GM12878 (cell line): ENCODE measurements at regions not wholly inside any gene's neighbourhood (a gene's known extent, or its start where the extent isn't known, plus 50 kb on each side); places are given as distances from the start of the nearest gene placed in this dataset.

Source experiments
- ATF2 ChIP-seq: IDR thresholded peaks from 2 replicates; pipeline ENCODE4 v1.6.1; 2012; ENCODE audit warnings: low read length, inconsistent platforms
- CBX3 ChIP-seq: fragments of 200-600 bp; sonication (generic); IDR thresholded peaks from 2 replicates; pipeline ENCODE4 v1.6.1; 2016; ENCODE audit warnings: low read depth, borderline replicate concordance
- CHD4 ChIP-seq: fragments of 200-600 bp; sonication (generic); IDR thresholded peaks from 2 replicates; pipeline ENCODE4 v1.6.1; 2016; ENCODE audit warnings: mild to moderate bottlenecking
- CREB1 ChIP-seq: IDR thresholded peaks from 2 replicates; pipeline ENCODE4 v1.6.1; 2012; ENCODE audit warnings: low read depth, mild to moderate bottlenecking, inconsistent platforms
- ETV6 ChIP-seq, 2 experiments: fragments of 450-650 bp in 1 of 2; IDR thresholded peaks in 1 of 2; conservative IDR thresholded peaks in 1 of 2; 2 replicates each; pipeline ENCODE4 v1.6.1; 2014; ENCODE audit warnings: antibody characterized with exemption in 1 of 2, borderline replicate concordance in 1 of 2, low read depth in 1 of 2, mild to moderate bottlenecking in 1 of 2, moderate library complexity in 1 of 2
- EZH2 ChIP-seq: IDR thresholded peaks from 2 replicates; pipeline ENCODE4 v1.6.1; 2012; ENCODE audit warnings: low read depth, mild to moderate bottlenecking, control low read depth, inconsistent platforms, low read length, borderline replicate concordance; ENCODE audit not compliant: control insufficient read depth
- SREBF1 ChIP-seq: IDR thresholded peaks from 2 replicates; pipeline ENCODE4 v1.6.1; 2012; ENCODE audit warnings: mild to moderate bottlenecking, low read length
- YBX1 ChIP-seq: fragments of 450-650 bp; IDR thresholded peaks from 2 replicates; pipeline ENCODE4 v1.6.1; 2016; ENCODE audit warnings: antibody characterized with exemption
- YY1 ChIP-seq: IDR thresholded peaks from 2 replicates; pipeline ENCODE4 v1.6.1; 2011; ENCODE audit warnings: low read depth, mild to moderate bottlenecking, low read length
- TF ChIP-seq, protein P1 (sequence below): fragments of 450-650 bp; IDR thresholded peaks from 2 replicates; pipeline ENCODE4 v1.6.1; 2016; ENCODE audit warnings: mild to moderate bottlenecking, moderate library complexity, borderline replicate concordance
- TF ChIP-seq, protein P2 (sequence below): fragments of 450-650 bp; IDR thresholded peaks from 2 replicates; pipeline ENCODE4 v1.6.1; 2017; ENCODE audit warnings: mild to moderate bottlenecking, low read depth, inconsistent platforms; ENCODE audit not compliant: poor library complexity, severe bottlenecking

DNA sequence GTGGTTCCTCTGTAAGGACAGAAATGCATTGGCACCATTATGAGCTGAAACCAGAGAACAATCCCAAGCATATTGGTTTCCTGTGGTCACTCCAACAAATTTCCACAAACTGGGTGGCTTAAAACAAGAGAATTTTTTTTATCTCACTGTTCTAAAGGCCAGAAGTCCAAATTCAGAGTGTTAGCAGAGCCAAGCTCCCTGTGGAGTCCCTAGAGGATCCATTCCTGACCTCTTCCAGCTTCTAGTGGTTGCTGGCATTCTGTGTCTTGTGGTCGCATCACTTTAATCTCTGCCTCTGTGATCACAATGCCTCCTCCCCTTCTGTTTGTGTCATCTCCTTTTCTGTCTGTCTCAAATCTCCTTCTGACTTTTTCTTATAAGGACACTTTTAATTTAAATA is 380.3 kb downstream of the NYAP2 start (continued):
- TF ChIP-seq EZH2 (no peak), YY1 (no peak), CBX3 (no peak), ETV6 (conservative IDR thresholded peaks at IDR 0.05 in 1 of 2, IDR thresholded peaks at IDR 0.05 in 1 of 2; ENCODE audit: borderline replicate concordance in 1 of 2, low read depth in 1 of 2) (no peak), ATF2 (no peak), SREBF1 (no peak), YBX1 (no peak), CREB1 (no peak), CHD4 (no peak)
- TF ChIP-seq, protein P1, sequence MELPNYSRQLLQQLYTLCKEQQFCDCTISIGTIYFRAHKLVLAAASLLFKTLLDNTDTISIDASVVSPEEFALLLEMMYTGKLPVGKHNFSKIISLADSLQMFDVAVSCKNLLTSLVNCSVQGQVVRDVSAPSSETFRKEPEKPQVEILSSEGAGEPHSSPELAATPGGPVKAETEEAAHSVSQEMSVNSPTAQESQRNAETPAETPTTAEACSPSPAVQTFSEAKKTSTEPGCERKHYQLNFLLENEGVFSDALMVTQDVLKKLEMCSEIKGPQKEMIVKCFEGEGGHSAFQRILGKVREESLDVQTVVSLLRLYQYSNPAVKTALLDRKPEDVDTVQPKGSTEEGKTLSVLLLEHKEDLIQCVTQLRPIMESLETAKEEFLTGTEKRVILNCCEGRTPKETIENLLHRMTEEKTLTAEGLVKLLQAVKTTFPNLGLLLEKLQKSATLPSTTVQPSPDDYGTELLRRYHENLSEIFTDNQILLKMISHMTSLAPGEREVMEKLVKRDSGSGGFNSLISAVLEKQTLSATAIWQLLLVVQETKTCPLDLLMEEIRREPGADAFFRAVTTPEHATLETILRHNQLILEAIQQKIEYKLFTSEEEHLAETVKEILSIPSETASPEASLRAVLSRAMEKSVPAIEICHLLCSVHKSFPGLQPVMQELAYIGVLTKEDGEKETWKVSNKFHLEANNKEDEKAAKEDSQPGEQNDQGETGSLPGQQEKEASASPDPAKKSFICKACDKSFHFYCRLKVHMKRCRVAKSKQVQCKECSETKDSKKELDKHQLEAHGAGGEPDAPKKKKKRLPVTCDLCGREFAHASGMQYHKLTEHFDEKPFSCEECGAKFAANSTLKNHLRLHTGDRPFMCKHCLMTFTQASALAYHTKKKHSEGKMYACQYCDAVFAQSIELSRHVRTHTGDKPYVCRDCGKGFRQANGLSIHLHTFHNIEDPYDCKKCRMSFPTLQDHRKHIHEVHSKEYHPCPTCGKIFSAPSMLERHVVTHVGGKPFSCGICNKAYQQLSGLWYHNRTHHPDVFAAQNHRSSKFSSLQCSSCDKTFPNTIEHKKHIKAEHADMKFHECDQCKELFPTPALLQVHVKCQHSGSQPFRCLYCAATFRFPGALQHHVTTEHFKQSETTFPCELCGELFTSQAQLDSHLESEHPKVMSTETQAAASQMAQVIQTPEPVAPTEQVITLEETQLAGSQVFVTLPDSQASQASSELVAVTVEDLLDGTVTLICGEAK = no peak
- TF ChIP-seq, protein P2, sequence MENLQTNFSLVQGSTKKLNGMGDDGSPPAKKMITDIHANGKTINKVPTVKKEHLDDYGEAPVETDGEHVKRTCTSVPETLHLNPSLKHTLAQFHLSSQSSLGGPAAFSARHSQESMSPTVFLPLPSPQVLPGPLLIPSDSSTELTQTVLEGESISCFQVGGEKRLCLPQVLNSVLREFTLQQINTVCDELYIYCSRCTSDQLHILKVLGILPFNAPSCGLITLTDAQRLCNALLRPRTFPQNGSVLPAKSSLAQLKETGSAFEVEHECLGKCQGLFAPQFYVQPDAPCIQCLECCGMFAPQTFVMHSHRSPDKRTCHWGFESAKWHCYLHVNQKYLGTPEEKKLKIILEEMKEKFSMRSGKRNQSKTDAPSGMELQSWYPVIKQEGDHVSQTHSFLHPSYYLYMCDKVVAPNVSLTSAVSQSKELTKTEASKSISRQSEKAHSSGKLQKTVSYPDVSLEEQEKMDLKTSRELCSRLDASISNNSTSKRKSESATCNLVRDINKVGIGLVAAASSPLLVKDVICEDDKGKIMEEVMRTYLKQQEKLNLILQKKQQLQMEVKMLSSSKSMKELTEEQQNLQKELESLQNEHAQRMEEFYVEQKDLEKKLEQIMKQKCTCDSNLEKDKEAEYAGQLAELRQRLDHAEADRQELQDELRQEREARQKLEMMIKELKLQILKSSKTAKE = no peak
